ENCODE measurements at regions not wholly inside any gene's neighbourhood (a gene's known extent, or its start where the extent isn't known, plus 50 kb on each side); places are given as distances from the start of the nearest gene placed in this dataset.

GRCh38 chr13:78201411-78201810 is 282.8 kb upstream of the EDNRB start:
- H3K27me3 ChIP-seq (ENCODE audit: control insufficient read depth, insufficient read depth, low read length), result no peaks in the 10 kb centered on the region
- FAIRE-seq (no peak), DNase-seq (ENCODE audit: low read depth) (no peak)
- no peak for TF ChIP-seq CTCF (IDR thresholded peaks at IDR 0.05; ENCODE audit: insufficient read depth, low read length, severe bottlenecking)
- no peaks in the 10 kb centered on the region for H3K36me3 ChIP-seq (ENCODE audit: control insufficient read depth, insufficient read depth, low read length)
- H3K4me3 ChIP-seq (ENCODE audit: low read depth, low read length), result no peak overlapping the region

GRCh38 chr13:78198821-78199220 is 280.2 kb upstream of the EDNRB start:
- FAIRE-seq, result no peak
- no peaks in the 10 kb centered on the region for H3K27me3 ChIP-seq (ENCODE audit: control insufficient read depth, insufficient read depth, low read length)
- TF ChIP-seq CTCF (IDR thresholded peaks at IDR 0.05; ENCODE audit: insufficient read depth, low read length, severe bottlenecking), result no peak

GRCh38 chr13:78198419-78198818 is 279.8 kb upstream of the EDNRB start:
- no peak for FAIRE-seq
- TF ChIP-seq CTCF (IDR thresholded peaks at IDR 0.05; ENCODE audit: insufficient read depth, low read length, severe bottlenecking), result no peak
- DNase-seq (ENCODE audit: low read depth), result no peak
- Histone ChIP-seq H3K36me3 (ENCODE audit: control insufficient read depth, insufficient read depth, low read length) (no peaks in the 10 kb centered on the region), H3K4me3 (ENCODE audit: low read depth, low read length) (no peak overlapping the region), H3K27me3 (ENCODE audit: control insufficient read depth, insufficient read depth, low read length) (no peaks in the 10 kb centered on the region)

More at GRCh38 chr13:78198821-78199220, 280.2 kb upstream of the EDNRB start:
- Histone ChIP-seq H3K36me3 (ENCODE audit: control insufficient read depth, insufficient read depth, low read length) (no peaks in the 10 kb centered on the region), H3K4me3 (ENCODE audit: low read depth, low read length) (no peak overlapping the region)
- DNase-seq (ENCODE audit: low read depth), result no peak

- no peak for FAIRE-seq
- DNase-seq (ENCODE audit: low read depth), result peak; percentile 26
- no peaks in the 10 kb centered on the region for H3K27me3 ChIP-seq (ENCODE audit: control insufficient read depth, insufficient read depth, low read length)
- no peak for TF ChIP-seq CTCF (IDR thresholded peaks at IDR 0.05; ENCODE audit: insufficient read depth, low read length, severe bottlenecking)
- no peak overlapping the region for H3K4me3 ChIP-seq (ENCODE audit: low read depth, low read length)
- H3K36me3 ChIP-seq (ENCODE audit: control insufficient read depth, insufficient read depth, low read length), result no peaks in the 10 kb centered on the region
Measured at GRCh38 chr13:78197231-78197630, 278.6 kb upstream of the EDNRB start.

- H3K4me3 ChIP-seq (ENCODE audit: low read depth, low read length), result no peak overlapping the region
- FAIRE-seq, result no peak
- DNase-seq (ENCODE audit: low read depth), result peak; percentile 37
- H3K36me3 ChIP-seq (ENCODE audit: control insufficient read depth, insufficient read depth, low read length), result no peaks in the 10 kb centered on the region
- no peak for TF ChIP-seq CTCF (IDR thresholded peaks at IDR 0.05; ENCODE audit: insufficient read depth, low read length, severe bottlenecking)
- H3K27me3 ChIP-seq (ENCODE audit: control insufficient read depth, insufficient read depth, low read length), result no peaks in the 10 kb centered on the region
Measured at GRCh38 chr13:78194904-78195639, 276.4 kb upstream of the EDNRB start.

GRCh38 chr13:78193846-78194245 is 275.2 kb upstream of the EDNRB start:
- peak; percentile 45 for DNase-seq (ENCODE audit: low read depth)
- TF ChIP-seq CTCF (IDR thresholded peaks at IDR 0.05; ENCODE audit: insufficient read depth, low read length, severe bottlenecking), result no peak
- H3K27me3 ChIP-seq (ENCODE audit: control insufficient read depth, insufficient read depth, low read length), result no peaks in the 10 kb centered on the region
- H3K4me3 ChIP-seq (ENCODE audit: low read depth, low read length), result no peak overlapping the region
- FAIRE-seq, result no peak
- no peaks in the 10 kb centered on the region for H3K36me3 ChIP-seq (ENCODE audit: control insufficient read depth, insufficient read depth, low read length)

All from bronchial epithelial cell (primary cell).